ENCODE measurements at regions not wholly inside any gene's neighbourhood (a gene's known extent, or its start where the extent isn't known, plus 50 kb on each side); places are given as distances from the start of the nearest gene placed in this dataset.

DNA sequence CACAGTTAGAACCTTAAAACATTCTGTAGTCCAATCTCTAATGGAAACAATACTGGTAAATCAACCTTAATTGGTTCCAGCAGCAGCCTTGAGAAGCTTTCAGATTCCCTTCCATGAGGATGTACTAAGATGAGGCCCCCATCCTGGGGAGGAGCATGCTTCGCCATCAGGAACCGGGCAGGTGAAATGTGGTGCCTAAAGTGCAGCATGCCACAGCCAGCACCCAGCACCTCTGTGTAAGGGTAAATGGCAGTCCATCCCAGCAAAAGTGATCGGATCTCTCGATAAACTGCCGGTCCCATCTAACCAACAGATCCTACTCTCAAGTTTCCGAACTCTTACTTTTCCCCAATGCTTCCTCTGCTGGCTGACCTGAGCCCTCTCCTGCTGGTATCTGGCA is 166.3 kb upstream of the PDE10A start:
- no peak overlapping the region for H2AFZ ChIP-seq (ENCODE audit: low read depth, low read length)

DNA sequence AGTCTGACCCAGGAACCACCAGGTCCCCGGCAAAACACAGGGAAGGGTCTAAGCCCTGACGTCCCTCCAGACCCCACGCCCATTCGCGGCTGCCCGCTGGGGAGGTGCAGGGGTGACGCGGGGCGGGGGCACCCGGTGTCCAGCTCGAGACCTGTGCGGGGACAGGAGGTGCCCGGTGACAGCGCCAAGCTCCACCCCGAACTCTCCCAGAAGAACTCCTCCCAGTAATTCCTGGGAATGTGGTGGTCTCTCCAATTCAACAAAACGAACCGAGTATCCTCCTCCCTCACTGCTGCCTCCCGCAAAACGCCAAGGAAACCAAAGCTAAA is 164.1 kb upstream of the PDE10A start:
- Histone ChIP-seq H3K4me3 (ENCODE audit: low read length) (no peak overlapping the region), H3F3A (ENCODE audit: insufficient read depth, low read length, poor library complexity, severe bottlenecking) (no peaks in the 10 kb centered on the region), H3K79me2 (replicated peaks; ENCODE audit: insufficient read depth, low read length) (no peaks in the 10 kb centered on the region), H4K20me1 (ENCODE audit: insufficient read depth) (no peaks in the 10 kb centered on the region), H3K27me3 (ENCODE audit: insufficient read depth, low read depth, low read length) (no peaks in the 10 kb centered on the region), H3K9me2 (ENCODE audit: insufficient read depth, low read length) (no peaks in the 10 kb centered on the region), H2AFZ (ENCODE audit: low read depth, low read length) (no peak overlapping the region), H3K27ac (ENCODE audit: low read length) (no peak overlapping the region), H3K9me3 (ENCODE audit: low read length) (no peaks in the 10 kb centered on the region), H3K4me2 (ENCODE audit: low read length) (no peak overlapping the region), H3K36me3 (ENCODE audit: insufficient read depth, low read length) (no peaks in the 10 kb centered on the region), H3K9ac (ENCODE audit: low read length) (no peak overlapping the region)
- no peak for TF ChIP-seq EZH2 (IDR thresholded peaks at IDR 0.05; ENCODE audit: borderline replicate concordance, insufficient read depth, low read length, poor library complexity, severe bottlenecking)
- TF ChIP-seq, protein P1, sequence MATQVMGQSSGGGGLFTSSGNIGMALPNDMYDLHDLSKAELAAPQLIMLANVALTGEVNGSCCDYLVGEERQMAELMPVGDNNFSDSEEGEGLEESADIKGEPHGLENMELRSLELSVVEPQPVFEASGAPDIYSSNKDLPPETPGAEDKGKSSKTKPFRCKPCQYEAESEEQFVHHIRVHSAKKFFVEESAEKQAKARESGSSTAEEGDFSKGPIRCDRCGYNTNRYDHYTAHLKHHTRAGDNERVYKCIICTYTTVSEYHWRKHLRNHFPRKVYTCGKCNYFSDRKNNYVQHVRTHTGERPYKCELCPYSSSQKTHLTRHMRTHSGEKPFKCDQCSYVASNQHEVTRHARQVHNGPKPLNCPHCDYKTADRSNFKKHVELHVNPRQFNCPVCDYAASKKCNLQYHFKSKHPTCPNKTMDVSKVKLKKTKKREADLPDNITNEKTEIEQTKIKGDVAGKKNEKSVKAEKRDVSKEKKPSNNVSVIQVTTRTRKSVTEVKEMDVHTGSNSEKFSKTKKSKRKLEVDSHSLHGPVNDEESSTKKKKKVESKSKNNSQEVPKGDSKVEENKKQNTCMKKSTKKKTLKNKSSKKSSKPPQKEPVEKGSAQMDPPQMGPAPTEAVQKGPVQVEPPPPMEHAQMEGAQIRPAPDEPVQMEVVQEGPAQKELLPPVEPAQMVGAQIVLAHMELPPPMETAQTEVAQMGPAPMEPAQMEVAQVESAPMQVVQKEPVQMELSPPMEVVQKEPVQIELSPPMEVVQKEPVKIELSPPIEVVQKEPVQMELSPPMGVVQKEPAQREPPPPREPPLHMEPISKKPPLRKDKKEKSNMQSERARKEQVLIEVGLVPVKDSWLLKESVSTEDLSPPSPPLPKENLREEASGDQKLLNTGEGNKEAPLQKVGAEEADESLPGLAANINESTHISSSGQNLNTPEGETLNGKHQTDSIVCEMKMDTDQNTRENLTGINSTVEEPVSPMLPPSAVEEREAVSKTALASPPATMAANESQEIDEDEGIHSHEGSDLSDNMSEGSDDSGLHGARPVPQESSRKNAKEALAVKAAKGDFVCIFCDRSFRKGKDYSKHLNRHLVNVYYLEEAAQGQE (IDR thresholded peaks at IDR 0.05; ENCODE audit: borderline replicate concordance) = no peak
- no peak for TF ChIP-seq EP300 (conservative IDR thresholded peaks at IDR 0.05; ENCODE audit: poor library complexity, severe bottlenecking)
- TF ChIP-seq RAD21 (conservative IDR thresholded peaks at IDR 0.05) = no peak
- no peak for TF ChIP-seq SMC3 (conservative IDR thresholded peaks at IDR 0.05; ENCODE audit: poor library complexity)
- no peak for TF ChIP-seq MXI1 (conservative IDR thresholded peaks at IDR 0.05; ENCODE audit: poor library complexity, severe bottlenecking)
- TF ChIP-seq TAF1 (IDR thresholded peaks at IDR 0.05; ENCODE audit: low read depth) = no peak
- no peak for TF ChIP-seq POLR2AphosphoS5 (IDR thresholded peaks at IDR 0.05)
- TF ChIP-seq, protein P2, sequence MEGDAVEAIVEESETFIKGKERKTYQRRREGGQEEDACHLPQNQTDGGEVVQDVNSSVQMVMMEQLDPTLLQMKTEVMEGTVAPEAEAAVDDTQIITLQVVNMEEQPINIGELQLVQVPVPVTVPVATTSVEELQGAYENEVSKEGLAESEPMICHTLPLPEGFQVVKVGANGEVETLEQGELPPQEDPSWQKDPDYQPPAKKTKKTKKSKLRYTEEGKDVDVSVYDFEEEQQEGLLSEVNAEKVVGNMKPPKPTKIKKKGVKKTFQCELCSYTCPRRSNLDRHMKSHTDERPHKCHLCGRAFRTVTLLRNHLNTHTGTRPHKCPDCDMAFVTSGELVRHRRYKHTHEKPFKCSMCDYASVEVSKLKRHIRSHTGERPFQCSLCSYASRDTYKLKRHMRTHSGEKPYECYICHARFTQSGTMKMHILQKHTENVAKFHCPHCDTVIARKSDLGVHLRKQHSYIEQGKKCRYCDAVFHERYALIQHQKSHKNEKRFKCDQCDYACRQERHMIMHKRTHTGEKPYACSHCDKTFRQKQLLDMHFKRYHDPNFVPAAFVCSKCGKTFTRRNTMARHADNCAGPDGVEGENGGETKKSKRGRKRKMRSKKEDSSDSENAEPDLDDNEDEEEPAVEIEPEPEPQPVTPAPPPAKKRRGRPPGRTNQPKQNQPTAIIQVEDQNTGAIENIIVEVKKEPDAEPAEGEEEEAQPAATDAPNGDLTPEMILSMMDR (IDR thresholded peaks at IDR 0.05; ENCODE audit: poor library complexity, severe bottlenecking) = no peak

More for the DNA sequence above, 166.3 kb upstream of the PDE10A start:
- Histone ChIP-seq H3F3A (ENCODE audit: insufficient read depth, low read length, poor library complexity, severe bottlenecking) (no peaks in the 10 kb centered on the region), H3K9me2 (ENCODE audit: insufficient read depth, low read length) (no peaks in the 10 kb centered on the region), H3K27me3 (ENCODE audit: insufficient read depth, low read depth, low read length) (no peaks in the 10 kb centered on the region), H3K4me3 (ENCODE audit: low read length) (no peak overlapping the region), H3K4me2 (ENCODE audit: low read length) (no peak overlapping the region), H3K9ac (ENCODE audit: low read length) (no peak overlapping the region), H3K27ac (ENCODE audit: low read length) (no peak overlapping the region), H4K20me1 (ENCODE audit: insufficient read depth) (no peaks in the 10 kb centered on the region), H3K9me3 (ENCODE audit: low read length) (no peaks in the 10 kb centered on the region), H3K36me3 (ENCODE audit: insufficient read depth, low read length) (no peaks in the 10 kb centered on the region), H3K79me2 (replicated peaks; ENCODE audit: insufficient read depth, low read length) (no peaks in the 10 kb centered on the region)
- TF ChIP-seq, protein P1 (IDR thresholded peaks at IDR 0.05; ENCODE audit: borderline replicate concordance) = no peak
- TF ChIP-seq EP300 (conservative IDR thresholded peaks at IDR 0.05; ENCODE audit: poor library complexity, severe bottlenecking) = no peak
- no peak for TF ChIP-seq SMC3 (conservative IDR thresholded peaks at IDR 0.05; ENCODE audit: poor library complexity)
- no peak for TF ChIP-seq TAF1 (IDR thresholded peaks at IDR 0.05; ENCODE audit: low read depth)
- no peak for TF ChIP-seq EZH2 (IDR thresholded peaks at IDR 0.05; ENCODE audit: borderline replicate concordance, insufficient read depth, low read length, poor library complexity, severe bottlenecking)
- no peak for TF ChIP-seq MXI1 (conservative IDR thresholded peaks at IDR 0.05; ENCODE audit: poor library complexity, severe bottlenecking)
- TF ChIP-seq, protein P2 (IDR thresholded peaks at IDR 0.05; ENCODE audit: poor library complexity, severe bottlenecking) = no peak
- no peak for TF ChIP-seq RAD21 (conservative IDR thresholded peaks at IDR 0.05)
- no peak for TF ChIP-seq POLR2AphosphoS5 (IDR thresholded peaks at IDR 0.05)

Data from neural cell (in vitro differentiated cells).